Skeletal muscle satellite cell (primary cell): ENCODE measurements at regions not wholly inside any gene's neighbourhood (a gene's known extent, or its start where the extent isn't known, plus 50 kb on each side); places are given as distances from the start of the nearest gene placed in this dataset.
"Not testable (repeated sequence)": the region's sequence is repeated elsewhere in the genome, so short reads cannot be mapped to it uniquely, and the experiment has no call there.

Experiments used
- H3K27me3 ChIP-seq: 2 replicates; pipeline ENCODE4 v1.7.0; 2013; ENCODE audit warnings: low read length; ENCODE audit not compliant: control insufficient read depth, insufficient read depth
- H3K36me3 ChIP-seq: 2 replicates; pipeline ENCODE4 v1.7.0; 2013; ENCODE audit warnings: mild to moderate bottlenecking, control low read depth, low read length; ENCODE audit not compliant: insufficient read depth
- H3K4me1 ChIP-seq: 2 replicates; pipeline ENCODE4 v1.7.0; 2013; ENCODE audit warnings: low read length; ENCODE audit not compliant: control insufficient read depth, insufficient read depth
- H3K4me2 ChIP-seq: 2 replicates; pipeline ENCODE4 v1.7.0; 2013; ENCODE audit warnings: mild to moderate bottlenecking, low read length
- H3K4me3 ChIP-seq: 2 replicates; pipeline ENCODE4 v1.7.0; 2013; ENCODE audit warnings: low read length
- H3K9ac ChIP-seq: 2 replicates; pipeline ENCODE4 v1.7.0; 2013; ENCODE audit warnings: mild to moderate bottlenecking, low read depth, low read length, moderate library complexity
- H3K9me3 ChIP-seq: replicated peaks from 2 replicates; pipeline ENCODE4 v1.7.0; 2013; ENCODE audit warnings: mild to moderate bottlenecking, control low read depth, low read length

GRCh38 chr2:184137955-184138354, 460.4 kb upstream of the ZNF804A start:
- no peaks in the 10 kb centered on the region for H3K4me1 ChIP-seq
- no peak overlapping the region for H3K4me3 ChIP-seq
- no peaks in the 10 kb centered on the region for H3K36me3 ChIP-seq
- no peak overlapping the region for H3K4me2 ChIP-seq
- no peaks in the 10 kb centered on the region for H3K9me3 ChIP-seq
- no peaks in the 10 kb centered on the region for H3K27me3 ChIP-seq
- H3K9ac ChIP-seq, result no peak overlapping the region

DNA sequence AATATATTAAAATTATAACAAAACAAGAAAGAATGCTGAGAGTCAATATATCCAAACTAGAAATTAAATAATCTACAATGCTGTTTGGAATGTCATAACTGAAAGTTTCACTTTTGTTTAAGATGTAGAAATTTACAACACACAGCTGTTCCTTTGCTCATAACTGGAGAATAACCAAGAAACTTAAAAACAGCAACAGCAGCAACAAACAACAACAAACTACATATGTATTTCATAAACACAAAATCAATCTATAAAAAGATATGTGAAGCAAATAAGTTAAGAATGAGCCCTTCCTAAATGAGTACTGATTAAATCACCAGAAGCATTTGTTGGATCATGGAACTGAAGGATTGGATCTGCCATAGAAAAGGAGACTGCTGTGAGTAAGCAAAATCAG, 456.5 kb upstream of the ZNF804A start:
- no peaks in the 10 kb centered on the region for H3K36me3 ChIP-seq
- H3K4me2 ChIP-seq, result no peak overlapping the region
- no peak overlapping the region for H3K4me3 ChIP-seq
- H3K9ac ChIP-seq, result no peak overlapping the region
- no peaks in the 10 kb centered on the region for H3K27me3 ChIP-seq
- H3K9me3 ChIP-seq, result no peaks in the 10 kb centered on the region
- no peaks in the 10 kb centered on the region for H3K4me1 ChIP-seq

- Histone ChIP-seq H3K9ac (no peak overlapping the region), H3K27me3 (no peaks in the 10 kb centered on the region), H3K36me3 (no peaks in the 10 kb centered on the region), H3K4me3 (no peak overlapping the region), H3K4me1 (no peaks in the 10 kb centered on the region), H3K4me2 (no peak overlapping the region), H3K9me3 (no peaks in the 10 kb centered on the region)
Measured at GRCh38 chr2:184154438-184154837, 443.9 kb upstream of the ZNF804A start.

- H3K36me3 ChIP-seq, result no peaks in the 10 kb centered on the region
- no peaks in the 10 kb centered on the region for H3K27me3 ChIP-seq
- H3K9ac ChIP-seq, result no peak overlapping the region
- no peak overlapping the region for H3K4me2 ChIP-seq
- no peaks in the 10 kb centered on the region for H3K9me3 ChIP-seq
- H3K4me3 ChIP-seq, result no peak overlapping the region
- H3K4me1 ChIP-seq, result no peaks in the 10 kb centered on the region
Measured at GRCh38 chr2:184155791-184156190, 442.5 kb upstream of the ZNF804A start.

DNA sequence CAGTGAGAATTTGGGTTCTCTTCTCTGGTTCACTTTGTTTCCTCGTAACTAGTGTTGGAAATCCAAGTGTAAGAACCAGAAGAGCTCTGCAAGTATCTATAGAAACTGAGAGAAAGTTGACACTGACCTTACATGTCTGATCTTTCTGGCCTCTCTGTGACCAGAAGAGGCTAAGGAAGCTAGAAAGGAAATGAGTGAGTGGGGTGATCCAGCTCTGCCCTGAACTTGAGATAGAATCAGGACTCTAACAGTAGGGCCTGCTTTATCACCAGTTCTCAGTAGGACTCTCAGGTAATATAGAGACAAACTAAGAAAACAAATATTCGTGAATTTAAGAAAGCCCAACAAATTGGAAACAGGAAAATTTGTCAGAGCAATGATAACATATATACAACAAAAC, 441.2 kb upstream of the ZNF804A start:
- no peaks in the 10 kb centered on the region for H3K4me1 ChIP-seq
- no peaks in the 10 kb centered on the region for H3K27me3 ChIP-seq
- H3K36me3 ChIP-seq, result no peaks in the 10 kb centered on the region
- H3K9me3 ChIP-seq, result no peaks in the 10 kb centered on the region
- no peak overlapping the region for H3K9ac ChIP-seq
- H3K4me2 ChIP-seq, result no peak overlapping the region
- H3K4me3 ChIP-seq, result no peak overlapping the region

DNA sequence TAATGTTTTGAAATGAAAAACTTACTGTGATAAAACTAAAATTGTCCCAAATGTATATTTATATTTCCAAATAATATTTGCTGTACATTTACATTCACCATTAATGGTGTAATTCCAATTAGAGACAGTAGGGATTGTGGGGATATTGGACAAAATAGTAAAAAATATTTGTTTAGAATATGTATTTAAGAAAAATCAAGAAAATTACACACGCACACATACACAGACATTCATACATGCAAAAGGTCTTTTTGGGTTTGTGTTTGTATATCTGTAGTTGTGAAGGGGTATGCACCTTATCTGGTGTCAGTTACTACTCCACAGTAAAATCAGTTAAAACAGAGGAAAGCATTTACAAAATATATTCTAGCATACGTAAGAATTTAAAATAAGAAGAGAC, 435.9 kb upstream of the ZNF804A start:
- Histone ChIP-seq H3K4me1 (no peaks in the 10 kb centered on the region), H3K4me2 (no peak overlapping the region), H3K9ac (no peak overlapping the region), H3K9me3 (no peaks in the 10 kb centered on the region), H3K36me3 (no peaks in the 10 kb centered on the region), H3K4me3 (no peak overlapping the region), H3K27me3 (no peaks in the 10 kb centered on the region)

DNA sequence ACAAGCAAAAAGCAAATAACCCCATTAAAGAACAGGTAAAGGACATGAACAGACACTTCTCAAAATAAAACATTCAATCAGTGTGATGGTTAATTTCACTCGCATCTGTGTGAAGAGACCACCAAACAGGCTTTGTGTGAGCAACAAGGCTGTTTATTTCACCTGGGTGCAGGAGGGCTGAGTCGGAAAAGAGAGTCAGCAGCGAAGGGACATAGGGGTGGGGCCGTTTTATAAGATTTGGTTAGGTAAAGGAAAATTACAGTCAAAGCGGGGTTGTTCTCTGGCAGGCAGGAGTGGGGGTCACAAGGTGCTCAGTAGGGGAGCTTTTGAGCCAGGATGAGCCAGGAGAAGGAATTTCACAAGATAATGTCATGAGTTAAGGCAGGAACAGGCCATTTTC, 429.5 kb upstream of the ZNF804A start:
- H3K4me2 ChIP-seq, H3K4me1 ChIP-seq, H3K27me3 ChIP-seq, H3K9ac ChIP-seq, H3K9me3 ChIP-seq, H3K4me3 ChIP-seq, H3K36me3 ChIP-seq: not testable (repeated sequence)

GRCh38 chr2:184169366-184169765, 429.0 kb upstream of the ZNF804A start:
- no peak overlapping the region for H3K9ac ChIP-seq
- H3K4me1 ChIP-seq, result no peaks in the 10 kb centered on the region
- no peaks in the 10 kb centered on the region for H3K27me3 ChIP-seq
- H3K36me3 ChIP-seq, result no peaks in the 10 kb centered on the region
- no peaks in the 10 kb centered on the region for H3K9me3 ChIP-seq
- H3K4me2 ChIP-seq, result no peak overlapping the region
- no peak overlapping the region for H3K4me3 ChIP-seq

GRCh38 chr2:184174493-184175104, 423.7 kb upstream of the ZNF804A start:
- Histone ChIP-seq H3K9me3 (no peaks in the 10 kb centered on the region), H3K36me3 (no peaks in the 10 kb centered on the region), H3K4me2 (no peak overlapping the region), H3K9ac (no peak overlapping the region), H3K4me1 (no peaks in the 10 kb centered on the region), H3K4me3 (no peak overlapping the region), H3K27me3 (no peaks in the 10 kb centered on the region)

DNA sequence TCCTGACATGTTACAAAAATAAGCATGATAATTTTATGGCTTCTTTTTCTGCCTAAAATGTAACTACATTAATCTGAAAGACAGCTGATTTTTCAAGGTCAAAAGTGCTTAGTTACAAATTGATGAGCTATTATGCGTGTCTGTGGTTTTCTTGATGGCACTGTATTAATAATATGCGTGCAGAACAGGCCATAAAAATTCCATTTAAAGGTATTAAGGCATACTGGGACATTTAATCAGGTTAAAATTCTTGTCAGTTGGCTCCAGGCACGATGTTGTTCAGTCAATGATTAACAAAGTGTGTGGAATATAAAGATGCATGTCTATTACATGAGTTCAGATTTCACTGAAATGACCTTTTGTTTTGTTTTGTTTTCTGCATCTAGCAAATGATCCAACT, 420.1 kb upstream of the ZNF804A start:
- no peak overlapping the region for H3K9ac ChIP-seq
- H3K4me1 ChIP-seq, result no peaks in the 10 kb centered on the region
- H3K27me3 ChIP-seq, result no peaks in the 10 kb centered on the region
- no peak overlapping the region for H3K4me2 ChIP-seq
- no peaks in the 10 kb centered on the region for H3K36me3 ChIP-seq
- no peak overlapping the region for H3K4me3 ChIP-seq
- no peaks in the 10 kb centered on the region for H3K9me3 ChIP-seq

GRCh38 chr2:184186436-184186835, 411.9 kb upstream of the ZNF804A start:
- no peaks in the 10 kb centered on the region for H3K9me3 ChIP-seq
- no peak overlapping the region for H3K4me2 ChIP-seq
- no peaks in the 10 kb centered on the region for H3K4me1 ChIP-seq
- H3K9ac ChIP-seq, result no peak overlapping the region
- no peaks in the 10 kb centered on the region for H3K27me3 ChIP-seq
- H3K4me3 ChIP-seq, result no peak overlapping the region
- no peaks in the 10 kb centered on the region for H3K36me3 ChIP-seq

DNA sequence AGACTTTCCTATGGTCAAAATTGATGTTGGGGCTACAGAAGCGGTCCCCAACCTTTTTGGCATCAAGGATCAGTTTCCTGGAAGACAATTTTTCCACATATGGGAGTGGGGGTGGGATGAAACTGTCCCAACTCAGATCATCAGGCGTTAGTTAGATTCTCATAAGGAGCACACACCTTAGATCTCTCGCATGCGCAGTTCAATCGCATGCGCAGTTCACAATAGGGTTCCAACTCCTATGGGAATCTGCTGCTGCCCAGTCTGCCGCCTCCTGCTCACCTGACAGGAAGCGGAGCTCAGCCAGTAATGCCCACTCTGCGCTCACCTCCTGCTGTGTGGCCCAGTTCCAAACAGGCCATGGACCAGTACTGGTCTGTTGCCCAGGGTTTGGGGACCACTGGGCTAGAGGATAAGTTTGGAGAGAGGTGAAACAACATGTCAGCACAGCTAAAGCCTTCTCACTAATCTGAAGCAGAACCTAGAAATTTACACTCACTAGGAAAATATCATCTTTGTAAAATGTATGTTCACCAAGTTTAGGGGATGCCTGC, 410.8 kb upstream of the ZNF804A start:
- H3K36me3 ChIP-seq, result no peaks in the 10 kb centered on the region
- no peaks in the 10 kb centered on the region for H3K4me1 ChIP-seq
- H3K4me2 ChIP-seq, result no peak overlapping the region
- no peaks in the 10 kb centered on the region for H3K9me3 ChIP-seq
- H3K4me3 ChIP-seq, result no peak overlapping the region
- no peak overlapping the region for H3K9ac ChIP-seq
- no peaks in the 10 kb centered on the region for H3K27me3 ChIP-seq
